Stimulated activated CD8-positive, alpha-beta memory T cell treated with anti-CD3 and anti-CD28 coated beads, Interleukin-7, amount 100 ng/mL, for 48 hours (primary cell): ENCODE measurements at regions not wholly inside any gene's neighbourhood (a gene's known extent, or its start where the extent isn't known, plus 50 kb on each side); places are given as distances from the start of the nearest gene placed in this dataset.
A peak's percentile ranks its signal among the peaks of the same experiment; 100 is the strongest.
"Not testable (repeated sequence)": the region's sequence is repeated elsewhere in the genome, so short reads cannot be mapped to it uniquely, and the experiment has no call there.

Source experiments
- DNase-seq, 2 donors: peaks; one replicate each; pipeline ENCODE4 v3.0.0-alpha.2; 2020; ENCODE audit warnings: low read depth in 1 of 2; ENCODE audit errors: extremely low read depth in 1 of 2

DNA sequence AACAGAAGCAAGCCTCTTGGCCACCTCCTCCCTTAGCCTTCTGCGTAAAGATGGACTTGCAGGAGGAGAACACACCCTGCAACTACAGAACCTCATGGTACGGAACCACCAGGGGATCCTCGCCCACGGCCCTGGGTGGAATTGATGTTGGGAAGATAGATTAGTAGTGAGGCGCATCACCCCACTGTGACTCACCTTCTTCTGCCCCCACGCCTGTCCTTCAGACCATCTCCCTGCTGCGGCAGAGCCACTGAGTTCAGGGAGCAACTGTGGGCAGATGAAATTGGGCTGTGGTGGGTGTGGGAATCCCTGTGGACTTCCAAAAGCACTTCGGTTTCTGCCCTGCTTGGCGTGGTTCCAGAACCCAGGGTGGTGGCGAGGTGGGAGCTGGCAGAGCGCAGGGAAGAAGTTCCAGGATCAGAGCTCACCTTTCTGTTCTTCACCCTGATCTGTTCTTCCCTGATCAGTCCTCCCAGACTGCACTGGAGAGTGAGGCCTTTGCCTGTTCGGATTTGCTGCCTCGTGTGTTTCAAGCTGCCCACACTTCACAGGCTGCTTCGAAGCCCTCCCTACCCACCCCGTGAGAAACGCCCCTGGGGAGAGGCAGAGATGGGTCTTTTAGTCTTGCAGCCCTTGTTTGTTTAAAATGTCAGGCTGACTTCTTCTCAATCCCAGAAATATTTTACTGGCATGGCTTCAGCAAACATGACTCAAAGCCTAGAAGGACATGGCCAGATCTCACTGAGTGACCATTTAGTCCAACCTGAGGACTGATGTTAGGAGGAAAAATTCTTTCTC is 92.8 kb upstream of the MLN start:
- no peak for DNase-seq

- DNase-seq, result no peak
Observed at GRCh38 chr6:33895988-33896387, 92.2 kb upstream of the MLN start.

- DNase-seq, result peak in 1 of 2 donors; percentile 21
Observed at GRCh38 chr6:33895296-33895695, 91.5 kb upstream of the MLN start.

DNA sequence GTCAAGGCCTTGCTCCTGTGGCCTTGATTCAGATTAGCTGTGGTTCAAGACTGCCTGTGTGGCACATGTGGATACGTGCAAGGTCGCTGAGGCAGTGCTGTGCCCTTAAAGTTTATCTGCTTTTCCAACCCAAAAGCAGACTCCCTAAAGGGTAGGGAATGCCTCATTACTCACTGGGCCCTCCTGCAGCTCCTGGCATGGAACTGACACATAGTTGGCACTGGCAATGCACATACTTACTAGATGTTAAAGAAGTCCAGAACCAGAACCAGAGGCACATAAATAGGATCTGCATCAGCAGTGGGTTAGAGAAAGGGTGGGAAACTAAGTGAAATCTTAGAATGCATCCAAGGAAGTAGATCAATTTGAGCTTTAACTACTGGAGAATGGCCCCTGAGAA is 90.6 kb upstream of the MLN start:
- DNase-seq, result no peak

- no peak for DNase-seq
Observed at GRCh38 chr6:33892581-33893346, 89.0 kb upstream of the MLN start.

DNA sequence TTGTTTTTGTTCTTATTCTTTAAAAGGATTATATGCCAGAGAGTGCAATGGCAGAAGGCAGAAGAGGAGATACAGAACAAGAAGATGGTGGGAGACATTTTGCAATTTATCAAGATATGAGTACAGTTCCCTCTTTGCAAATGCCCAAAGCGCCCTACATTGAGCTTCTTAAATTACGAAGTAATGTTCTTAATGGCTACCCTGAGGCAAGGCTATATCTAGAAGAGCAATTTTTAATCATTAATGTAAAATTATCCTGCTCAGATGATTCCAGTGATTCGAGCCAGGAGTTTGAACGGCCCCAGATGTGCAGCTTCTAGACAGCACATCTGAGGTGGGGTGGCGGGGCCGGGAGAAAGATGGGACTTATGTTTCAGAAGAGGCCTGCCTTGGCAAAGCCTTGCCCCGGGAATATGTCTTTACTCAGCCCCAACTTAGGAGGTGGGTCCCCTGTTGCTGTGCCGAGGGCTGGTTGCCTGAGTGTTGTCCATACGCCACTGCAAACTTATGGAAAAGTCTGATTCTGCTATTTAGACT is 84.9 kb upstream of the MLN start:
- DNase-seq, result no peak

DNA sequence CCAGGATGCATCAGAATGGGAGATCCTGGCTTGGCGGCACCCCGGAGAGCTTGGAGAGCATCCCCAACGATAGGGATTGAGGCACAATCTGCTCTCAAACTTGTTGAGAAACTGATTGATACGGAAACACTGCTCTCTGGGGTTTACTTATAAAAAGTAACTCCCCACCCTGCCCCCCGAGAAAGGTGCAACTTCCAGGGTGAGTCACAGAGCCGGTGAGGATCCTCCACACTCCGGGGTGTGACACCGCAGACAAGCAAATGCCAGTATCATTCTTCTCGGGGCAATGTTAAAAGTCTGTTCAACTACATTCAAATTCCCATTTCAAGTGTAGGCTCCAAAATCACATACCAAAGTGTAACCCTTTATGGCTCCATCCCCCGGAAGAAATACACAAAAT is 84.4 kb upstream of the MLN start:
- no peak for DNase-seq

- DNase-seq, result no peak
Observed at GRCh38 chr6:33886673-33887144, 82.9 kb upstream of the MLN start.

DNA sequence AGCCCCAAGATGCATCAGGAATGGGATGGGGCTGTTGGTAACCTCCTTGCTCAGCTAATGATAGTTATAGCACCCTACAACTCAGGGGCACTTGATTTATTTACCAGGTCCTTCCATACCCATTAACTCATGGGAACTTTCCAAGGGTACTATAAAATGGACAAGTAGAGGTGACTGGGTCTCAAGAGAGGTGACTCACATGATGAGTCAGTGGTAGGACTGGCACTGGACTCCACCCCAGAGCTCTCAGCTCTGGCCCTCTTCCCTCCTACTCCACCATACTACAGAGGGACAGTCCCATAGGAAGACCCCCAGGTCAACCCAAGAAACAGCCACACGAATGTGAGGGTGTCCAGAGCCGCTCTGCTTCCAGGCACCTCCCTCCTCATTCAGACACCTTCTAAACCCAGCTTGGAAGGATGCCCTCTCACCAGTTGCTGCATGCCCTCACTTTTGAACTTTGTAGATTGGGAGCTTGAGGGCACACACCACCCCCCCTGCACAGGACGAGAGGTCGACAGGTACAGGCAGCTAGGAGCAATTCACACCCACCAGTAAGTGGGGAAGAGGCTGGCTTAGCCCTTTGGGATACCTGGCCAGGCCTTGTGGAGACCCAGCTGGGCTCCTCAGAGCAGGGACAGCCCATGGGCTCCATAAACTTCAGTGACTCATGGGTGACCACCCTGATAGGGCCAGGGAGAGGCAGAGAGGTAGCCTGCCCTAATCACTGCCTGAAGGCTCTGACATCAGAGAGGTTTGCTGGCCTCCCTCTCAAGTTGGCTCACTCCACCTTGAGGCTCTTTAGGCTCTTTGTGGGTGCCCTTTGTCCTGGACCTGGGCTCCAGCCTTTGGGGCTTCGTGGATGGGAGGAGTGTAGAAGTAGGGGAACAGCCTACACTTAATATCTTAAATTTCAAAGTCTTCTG is 81.6 kb upstream of the MLN start:
- DNase-seq, result no peak

DNA sequence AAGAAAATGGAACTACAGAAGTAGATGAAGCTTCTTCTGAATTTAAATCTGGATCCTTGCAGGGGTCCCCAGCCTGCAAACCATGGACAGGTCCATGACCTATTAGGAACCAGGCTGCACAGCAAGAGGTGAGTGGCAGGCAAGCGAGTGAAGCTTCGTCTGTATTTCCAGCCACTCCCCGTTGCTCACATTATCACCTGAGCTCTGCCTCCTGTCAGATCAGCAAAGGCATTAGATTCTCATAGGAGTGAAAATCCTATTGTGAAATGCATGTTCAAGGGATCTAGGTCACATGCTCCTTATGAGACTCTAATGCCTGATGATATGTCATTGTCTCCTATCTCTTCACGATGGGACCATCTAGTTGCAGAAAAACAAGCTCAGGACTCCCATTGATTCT is 79.8 kb upstream of the MLN start:
- not testable (repeated sequence) for DNase-seq

GRCh38 chr6:33882154-33882553 is 78.4 kb upstream of the MLN start:
- DNase-seq, result no peak

- DNase-seq, result no peak
Observed at GRCh38 chr6:33880766-33881165, 77.0 kb upstream of the MLN start.

- DNase-seq, result no peak
Observed at GRCh38 chr6:33880104-33880678, 76.4 kb upstream of the MLN start.

- DNase-seq, result no peak
Observed at GRCh38 chr6:33878562-33878961, 74.8 kb upstream of the MLN start.

DNA sequence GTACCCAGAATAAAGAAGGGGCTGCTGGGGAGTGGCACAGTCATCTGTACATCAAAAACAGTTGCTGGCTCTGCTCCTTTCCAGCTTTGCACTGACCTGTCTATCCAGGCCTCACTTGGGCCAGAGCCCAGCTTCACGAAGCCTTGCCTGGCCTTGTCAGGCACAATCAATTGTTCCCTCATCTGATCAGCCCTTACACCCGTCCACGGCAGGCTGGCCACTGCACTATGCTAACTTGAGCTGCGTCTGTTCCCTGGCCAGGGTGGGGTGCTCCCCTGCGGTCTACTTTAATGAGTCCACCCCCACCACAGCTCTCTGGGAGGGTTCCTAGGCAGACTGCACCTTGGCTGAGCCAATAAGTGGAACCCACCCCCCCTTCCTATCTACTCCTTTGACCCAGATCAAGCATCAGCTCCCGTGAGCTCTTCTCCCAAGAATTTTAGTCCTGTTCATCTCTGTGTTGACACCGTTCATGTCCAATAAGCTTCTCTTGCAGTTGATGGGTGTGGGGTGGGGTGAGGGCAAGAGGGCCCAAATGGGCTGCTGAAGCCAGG is 74.3 kb upstream of the MLN start:
- DNase-seq, result no peak

DNA sequence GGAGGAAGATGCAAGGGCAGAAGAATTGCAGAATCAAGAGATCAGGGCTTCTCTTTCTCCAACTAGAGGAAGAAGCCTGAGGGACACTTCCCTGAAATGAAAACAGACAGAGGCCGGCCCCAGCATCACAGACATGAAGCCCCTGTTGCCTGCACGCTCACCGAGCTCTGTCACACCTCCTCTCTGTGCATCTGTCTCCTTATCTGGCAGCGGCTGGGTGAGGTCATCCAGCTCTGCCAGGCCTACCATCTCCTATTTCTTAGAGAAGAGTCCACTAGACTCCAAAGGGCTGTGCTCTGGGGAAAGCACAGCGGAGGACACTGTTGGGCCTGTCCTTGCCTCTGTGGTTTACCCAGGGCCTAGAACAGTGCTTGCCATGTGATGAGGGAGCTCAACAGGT is 71.9 kb upstream of the MLN start:
- DNase-seq, result no peak

DNA sequence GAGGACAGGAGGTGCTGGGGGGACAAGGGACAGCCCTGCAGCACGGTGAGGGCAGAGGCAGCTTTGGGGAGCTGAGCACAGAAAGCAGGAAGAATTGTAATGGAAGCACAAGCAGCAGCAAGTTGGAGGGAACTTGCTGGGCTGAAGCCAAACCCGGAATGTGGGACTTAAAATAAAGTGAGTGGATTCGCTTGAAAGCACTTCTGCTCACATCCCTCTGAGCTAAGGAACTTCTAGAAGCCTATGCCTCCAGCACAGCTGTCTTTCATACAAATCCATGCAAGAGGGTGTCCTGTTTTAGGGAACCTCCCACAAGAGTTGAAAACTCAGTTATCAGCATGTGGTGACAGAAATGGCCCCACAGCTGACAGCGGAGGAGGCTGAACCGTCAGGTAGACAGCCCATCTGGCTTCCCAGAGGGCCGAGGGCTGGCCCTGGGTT is 71.4 kb upstream of the MLN start:
- DNase-seq, result no peak

DNA sequence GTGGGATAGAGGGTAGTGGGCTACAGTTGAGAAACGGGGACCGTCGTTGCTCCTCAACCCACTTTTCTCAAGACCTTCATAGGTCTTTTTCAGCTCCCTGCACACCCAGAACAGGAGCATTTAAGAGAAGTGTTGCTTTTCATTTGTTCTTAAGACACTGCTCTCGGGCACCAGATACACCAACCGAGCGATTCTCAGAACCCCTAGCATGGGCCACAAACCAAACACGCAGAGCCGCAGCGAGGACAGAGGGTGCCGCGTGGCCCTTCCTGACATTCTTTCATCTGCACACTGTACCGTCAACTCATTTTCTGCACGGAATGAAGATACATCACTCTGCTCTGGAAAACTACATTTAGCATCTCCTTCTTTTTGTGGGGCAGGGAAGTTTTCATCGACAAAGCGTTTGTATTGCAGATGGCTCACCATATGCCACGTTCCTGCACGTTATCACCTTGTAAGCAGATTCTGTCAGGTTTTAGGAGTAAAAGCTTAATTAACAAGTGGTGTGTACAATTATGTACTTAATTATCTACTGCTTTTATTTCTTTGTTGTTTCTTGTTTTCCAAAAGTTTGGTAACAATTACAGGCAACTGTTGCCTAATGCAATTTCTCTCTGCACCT is 70.4 kb upstream of the MLN start:
- no peak for DNase-seq

DNA sequence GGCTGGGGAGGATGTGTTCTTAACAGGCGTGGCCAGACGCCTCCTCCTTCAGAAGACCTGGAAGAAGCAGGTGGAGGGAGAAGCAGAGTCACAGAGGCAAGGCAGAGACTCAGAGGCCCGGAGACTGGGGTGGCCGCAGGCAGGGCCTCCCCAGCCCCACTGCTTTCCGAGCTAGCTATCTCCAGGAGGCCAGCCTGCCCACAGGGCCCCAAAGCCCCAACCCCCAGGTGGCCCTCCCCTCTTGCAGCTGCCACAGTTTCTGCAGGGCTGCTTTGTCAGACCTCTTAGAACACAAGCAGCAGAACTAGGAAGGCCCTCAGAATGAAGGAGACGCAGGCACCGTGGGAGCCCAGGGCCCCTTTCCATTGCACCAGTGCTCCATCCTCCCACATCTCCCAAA is 69.0 kb upstream of the MLN start:
- DNase-seq, result no peak
